Upper lobe of left lung (tissue), 6 donors: ENCODE measurements at regions not wholly inside any gene's neighbourhood (a gene's known extent, or its start where the extent isn't known, plus 50 kb on each side); places are given as distances from the start of the nearest gene placed in this dataset.

Experiments
- ATAC-seq, 2 donors: fragments of 200-7000 bp; cut with Tn5 transposase; one replicate each; pipeline ENCODE4 v1.9.1; 2022; ENCODE audit warnings: mild to moderate bottlenecking in 2 of 2, moderate library complexity in 2 of 2; ENCODE audit not compliant: low FRiP score in 2 of 2
- DNase-seq, 2 donors: peaks; one replicate each; pipeline ENCODE4 v3.0.0-alpha.2; 2019 to 2020
- H3K27ac ChIP-seq, 4 donors: fragments of 200-600 bp; sonication (generic); one replicate each; pipeline ENCODE4 v1.5.1; 2016 to 2019
- H3K27me3 ChIP-seq, 4 donors: fragments of 200-600 bp; sonication (generic); one replicate each; pipeline ENCODE4 v1.5.1; 2017 to 2019
- H3K36me3 ChIP-seq, 4 donors: fragments of 200-600 bp; sonication (generic); one replicate each; pipeline ENCODE4 v1.5.1; 2016 to 2019
- H3K4me1 ChIP-seq, 4 donors: fragments of 200-600 bp; sonication (generic); one replicate each; pipeline ENCODE4 v1.5.1; 2018 to 2019
- H3K4me3 ChIP-seq, 4 donors: fragments of 200-600 bp; sonication (generic); one replicate each; pipeline ENCODE4 v1.5.1; 2017 to 2019; ENCODE audit warnings: mild to moderate bottlenecking in 2 of 4, moderate library complexity in 1 of 4
- H3K9me3 ChIP-seq, 4 donors: fragments of 200-600 bp; sonication (generic); one replicate each; pipeline ENCODE4 v1.5.1; 2018 to 2019
- CTCF ChIP-seq, 6 experiments: fragments of 450-650 bp in 4 of 6; fragments of 200-600 bp in 2 of 6; sonication (generic) in 2 of 6; IDR thresholded peaks; one replicate each; pipeline ENCODE4 v1.5.1; 2016 to 2019; ENCODE audit warnings: antibody characterized with exemption in 6 of 6
- EP300 ChIP-seq, 4 donors: sonication (generic); formaldehyde crosslinking; IDR thresholded peaks; one replicate each; pipeline ENCODE4 v1.5.1; 2017; ENCODE audit warnings: antibody characterized with exemption in 4 of 4, control low read depth in 2 of 4
- POLR2A ChIP-seq, 4 donors: fragments of 450-650 bp; IDR thresholded peaks; one replicate each; pipeline ENCODE4 v1.5.1; 2016 to 2017; ENCODE audit warnings: antibody characterized with exemption in 4 of 4, mild to moderate bottlenecking in 2 of 4
- POLR2AphosphoS5 ChIP-seq, 2 donors: sonication (generic); formaldehyde crosslinking; IDR thresholded peaks; one replicate each; pipeline ENCODE4 v1.5.1; 2017; ENCODE audit warnings: antibody characterized with exemption in 2 of 2
- WGBS, 2 donors: methylation state at CpG; one replicate each; pipeline ENCODE4 v1.1.5; 2017 to 2018; 5-methylcytosine and 5-hydroxymethylcytosine counted together
- donor health status: DM: no; HTN: no; CAD: no; lungs with moderate emphysema.
- donor health status: DM: no; HTN: yes; CAD: no; lungs with severe emphysema.

GRCh38 chr16:80028581-80029380, 428.2 kb upstream of the MAF start:
- DNase-seq (no peak), ATAC-seq (no peak)
- H3K4me3 ChIP-seq = no peak overlapping the region
- TF ChIP-seq EP300 (IDR thresholded peaks at IDR 0.05) = no peak
- no peak for TF ChIP-seq POLR2A (IDR thresholded peaks at IDR 0.05)
- no peak for TF ChIP-seq CTCF (IDR thresholded peaks at IDR 0.05)
- no peak for TF ChIP-seq POLR2AphosphoS5 (IDR thresholded peaks at IDR 0.05)
- H3K27me3 ChIP-seq = no peaks in the 10 kb centered on the region
- no peak overlapping the region for H3K27ac ChIP-seq
- no peaks in the 10 kb centered on the region for H3K36me3 ChIP-seq
- no peaks in the 10 kb centered on the region for H3K9me3 ChIP-seq
- WGBS, 2 donors = 83 to 88% methylated on average over 5 of the region's 5 CpGs
- peaks cover 0 to 6% (median 0%) of the 10 kb centered on the region in 4 donors for H3K4me1 ChIP-seq

- Histone ChIP-seq H3K9me3 (no peaks in the 10 kb centered on the region), H3K27me3 (no peaks in the 10 kb centered on the region), H3K4me1 (peaks cover 0 to 6% (median 0%) of the 10 kb centered on the region in 4 donors), H3K36me3 (no peaks in the 10 kb centered on the region), H3K4me3 (no peak overlapping the region), H3K27ac (peak overlapping the region in 1 of 4 donors; percentile 27)
- WGBS, 2 donors = 28 to 29% methylated on average over 13 to 20 of the region's 20 CpGs
- no peak for TF ChIP-seq POLR2A (IDR thresholded peaks at IDR 0.05)
- TF ChIP-seq POLR2AphosphoS5 (IDR thresholded peaks at IDR 0.05) = peak in 1 of 2 donors; percentile 61
- TF ChIP-seq CTCF (IDR thresholded peaks at IDR 0.05) = no peak
- TF ChIP-seq EP300 (IDR thresholded peaks at IDR 0.05) = peak in 1 of 4 donors; percentile 30
- DNase-seq (peak; percentile 56 to 70), ATAC-seq (peak; percentile 80 to 92)
Observed at GRCh38 chr16:80027007-80027965, 426.7 kb upstream of the MAF start.

GRCh38 chr16:80025236-80025635, 424.7 kb upstream of the MAF start:
- Histone ChIP-seq H3K4me1 (peaks cover 0 to 6% (median 0%) of the 10 kb centered on the region in 4 donors), H3K9me3 (no peaks in the 10 kb centered on the region), H3K27me3 (no peaks in the 10 kb centered on the region), H3K4me3 (no peak overlapping the region), H3K27ac (no peak overlapping the region), H3K36me3 (no peaks in the 10 kb centered on the region)
- ATAC-seq (no peak), DNase-seq (no peak)
- 86 to 98% methylated on average over 4 of the region's 4 CpGs for WGBS, 2 donors
- TF ChIP-seq POLR2A (IDR thresholded peaks at IDR 0.05) = no peak
- TF ChIP-seq CTCF (IDR thresholded peaks at IDR 0.05) = no peak

- H3K36me3 ChIP-seq = no peaks in the 10 kb centered on the region
Observed at GRCh38 chr16:80024443-80024842, 423.9 kb upstream of the MAF start.

More at GRCh38 chr16:80024443-80024842, 423.9 kb upstream of the MAF start:
- Histone ChIP-seq H3K27ac (no peak overlapping the region), H3K4me1 (peaks cover 0 to 6% (median 0%) of the 10 kb centered on the region in 4 donors), H3K27me3 (no peaks in the 10 kb centered on the region), H3K4me3 (no peak overlapping the region), H3K9me3 (no peaks in the 10 kb centered on the region)
- no peak for TF ChIP-seq EP300 (IDR thresholded peaks at IDR 0.05)
- no peak for TF ChIP-seq CTCF (IDR thresholded peaks at IDR 0.05)
- TF ChIP-seq POLR2A (IDR thresholded peaks at IDR 0.05) = no peak
- TF ChIP-seq POLR2AphosphoS5 (IDR thresholded peaks at IDR 0.05) = no peak
- DNase-seq (no peak), ATAC-seq (no peak)
- WGBS, 2 donors = 89 to 92% methylated on average over 3 of the region's 3 CpGs
